ENCODE measurements at regions not wholly inside any gene's neighbourhood (a gene's known extent, or its start where the extent isn't known, plus 50 kb on each side); places are given as distances from the start of the nearest gene placed in this dataset.

DNA sequence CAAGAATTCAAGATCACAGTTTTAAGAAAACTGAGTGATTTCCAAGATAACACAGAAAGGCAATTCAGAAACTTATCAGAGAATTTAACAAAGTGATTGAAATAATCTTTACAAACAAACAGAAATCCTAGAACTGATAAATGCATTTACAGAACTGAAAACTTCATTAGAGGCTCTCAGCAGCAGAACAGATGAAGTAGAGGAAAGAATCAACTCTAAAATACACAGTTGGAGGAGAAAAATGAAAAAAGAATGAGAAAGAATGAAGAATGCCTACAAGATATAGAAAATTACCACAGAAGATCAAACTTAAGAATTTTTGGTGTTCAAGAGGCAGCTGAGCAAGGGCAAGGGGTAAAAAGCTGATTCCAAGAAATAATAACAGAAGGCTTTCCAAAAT, 168.8 kb downstream of the POLR2M start:
- TF ChIP-seq, protein P1, sequence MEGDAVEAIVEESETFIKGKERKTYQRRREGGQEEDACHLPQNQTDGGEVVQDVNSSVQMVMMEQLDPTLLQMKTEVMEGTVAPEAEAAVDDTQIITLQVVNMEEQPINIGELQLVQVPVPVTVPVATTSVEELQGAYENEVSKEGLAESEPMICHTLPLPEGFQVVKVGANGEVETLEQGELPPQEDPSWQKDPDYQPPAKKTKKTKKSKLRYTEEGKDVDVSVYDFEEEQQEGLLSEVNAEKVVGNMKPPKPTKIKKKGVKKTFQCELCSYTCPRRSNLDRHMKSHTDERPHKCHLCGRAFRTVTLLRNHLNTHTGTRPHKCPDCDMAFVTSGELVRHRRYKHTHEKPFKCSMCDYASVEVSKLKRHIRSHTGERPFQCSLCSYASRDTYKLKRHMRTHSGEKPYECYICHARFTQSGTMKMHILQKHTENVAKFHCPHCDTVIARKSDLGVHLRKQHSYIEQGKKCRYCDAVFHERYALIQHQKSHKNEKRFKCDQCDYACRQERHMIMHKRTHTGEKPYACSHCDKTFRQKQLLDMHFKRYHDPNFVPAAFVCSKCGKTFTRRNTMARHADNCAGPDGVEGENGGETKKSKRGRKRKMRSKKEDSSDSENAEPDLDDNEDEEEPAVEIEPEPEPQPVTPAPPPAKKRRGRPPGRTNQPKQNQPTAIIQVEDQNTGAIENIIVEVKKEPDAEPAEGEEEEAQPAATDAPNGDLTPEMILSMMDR (IDR thresholded peaks at IDR 0.05; ENCODE audit: control extremely low read depth in 1 of 3, insufficient read depth in 1 of 3, low read depth in 1 of 3, low read length in 3 of 3), result no peak
- TF ChIP-seq KDM5A (IDR thresholded peaks at IDR 0.05; ENCODE audit: low read length), result no peak
- TF ChIP-seq, protein P2, sequence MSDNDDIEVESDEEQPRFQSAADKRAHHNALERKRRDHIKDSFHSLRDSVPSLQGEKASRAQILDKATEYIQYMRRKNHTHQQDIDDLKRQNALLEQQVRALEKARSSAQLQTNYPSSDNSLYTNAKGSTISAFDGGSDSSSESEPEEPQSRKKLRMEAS (IDR thresholded peaks at IDR 0.05), result no peak
- no peak for TF ChIP-seq EP300 (IDR thresholded peaks at IDR 0.05; ENCODE audit: borderline replicate concordance in 1 of 2, low read depth in 2 of 2, low read length in 2 of 2)
- TF ChIP-seq POLR2AphosphoS5 (IDR thresholded peaks at IDR 0.05; ENCODE audit: low read depth, low read length), result no peak
- no peak for TF ChIP-seq PHF8 (conservative IDR thresholded peaks at IDR 0.05; ENCODE audit: low read depth, low read length)
- TF ChIP-seq RFX5 (IDR thresholded peaks at IDR 0.05; ENCODE audit: borderline replicate concordance, low read depth, low read length), result no peak
- TF ChIP-seq POLR2A (IDR thresholded peaks at IDR 0.05; ENCODE audit: control extremely low read depth in 1 of 2, low read depth in 2 of 2, low read length in 2 of 2), result no peak
- no peak for TF ChIP-seq JUND (IDR thresholded peaks at IDR 0.05; ENCODE audit: low read length)

Measured in H1 (cell line).